HPDE6-E6E7 (cell line): ENCODE measurements at regions not wholly inside any gene's neighbourhood (a gene's known extent, or its start where the extent isn't known, plus 50 kb on each side); places are given as distances from the start of the nearest gene placed in this dataset.
A peak's percentile ranks its signal among the peaks of the same experiment; 100 is the strongest.
"Not testable (repeated sequence)": the region's sequence is repeated elsewhere in the genome, so short reads cannot be mapped to it uniquely, and the experiment has no call there.

Source experiments
- DNase-seq: peaks from one replicate; pipeline ENCODE4 v3.0.0; 2011; ENCODE audit warnings: missing footprints; ENCODE audit errors: extremely low spot score

DNA sequence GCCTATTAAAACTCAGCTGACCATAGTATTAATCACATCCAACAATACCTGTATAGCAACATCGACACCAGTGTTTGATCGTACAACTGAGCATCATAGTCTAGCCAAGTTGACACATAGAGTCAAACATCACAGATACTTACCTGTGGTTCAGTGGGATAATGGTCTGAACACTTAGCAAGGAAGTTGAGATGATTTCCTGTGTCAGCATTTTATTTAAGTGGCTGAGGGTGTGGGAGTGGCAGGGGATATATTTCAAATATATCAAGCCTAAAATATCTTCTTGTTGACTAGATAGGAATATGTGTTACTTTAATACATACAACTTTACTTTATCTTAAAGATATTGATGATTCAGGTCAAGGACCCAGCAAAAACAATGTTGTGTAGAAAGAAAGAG is 1038.6 kb downstream of the TSN start:
- DNase-seq: no peak

DNA sequence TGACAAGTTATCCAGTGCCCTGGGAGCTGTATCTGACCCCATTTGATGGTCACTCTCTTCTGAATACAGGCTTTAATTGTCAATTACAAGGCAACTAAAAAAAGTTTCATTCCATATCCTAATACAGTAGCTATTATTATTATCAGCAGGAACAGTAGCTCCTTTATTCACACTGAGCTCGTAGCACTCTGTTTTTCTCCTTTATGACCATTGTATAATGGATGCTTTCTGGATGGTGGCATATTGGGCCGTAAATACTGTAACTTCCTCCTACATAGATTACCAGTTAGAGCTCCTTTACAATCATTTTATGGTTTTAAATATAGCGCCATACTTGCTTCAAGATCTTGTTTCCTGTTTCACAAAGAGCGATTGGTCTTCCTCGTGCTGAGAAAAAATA is 1040.3 kb downstream of the TSN start:
- DNase-seq: no peak

DNA sequence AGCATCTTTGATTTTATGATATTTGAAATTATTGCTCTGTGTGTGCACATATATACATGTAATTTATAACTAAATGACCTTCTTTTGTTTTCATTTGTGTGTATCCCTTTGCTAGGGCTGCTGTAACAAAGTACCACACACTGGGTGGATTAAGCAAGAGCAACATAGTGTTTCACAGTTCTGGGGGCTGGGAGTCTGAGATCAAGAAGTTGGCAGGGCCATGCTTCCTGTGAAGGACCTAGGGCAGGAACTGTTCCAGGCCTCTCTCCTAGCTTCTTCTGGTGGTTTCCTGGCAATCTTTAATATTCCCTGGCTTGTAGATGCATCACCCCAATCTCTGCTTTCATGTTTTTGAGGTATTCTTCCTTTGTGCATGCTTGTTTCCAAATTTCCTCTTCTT is 1043.9 kb downstream of the TSN start:
- DNase-seq: no peak

DNA sequence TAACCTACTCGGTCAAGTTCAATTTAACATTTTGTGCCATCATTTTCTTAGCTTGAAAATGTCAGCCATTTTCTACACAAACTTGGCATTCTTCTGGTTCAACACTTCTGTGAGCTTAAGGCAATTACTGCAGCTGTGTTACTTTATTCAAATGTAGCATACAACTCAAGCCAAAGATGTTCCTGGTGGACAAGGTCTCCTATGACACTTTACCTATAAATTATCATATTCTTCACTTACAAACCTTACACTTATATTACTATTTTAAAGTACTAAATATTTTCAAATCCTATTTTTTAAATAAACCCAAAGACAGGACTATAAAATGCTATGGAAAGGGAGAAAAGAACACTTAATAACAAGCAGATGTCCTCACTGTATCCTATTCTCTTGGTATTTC is 1045.3 kb downstream of the TSN start:
- no peak for DNase-seq

DNA sequence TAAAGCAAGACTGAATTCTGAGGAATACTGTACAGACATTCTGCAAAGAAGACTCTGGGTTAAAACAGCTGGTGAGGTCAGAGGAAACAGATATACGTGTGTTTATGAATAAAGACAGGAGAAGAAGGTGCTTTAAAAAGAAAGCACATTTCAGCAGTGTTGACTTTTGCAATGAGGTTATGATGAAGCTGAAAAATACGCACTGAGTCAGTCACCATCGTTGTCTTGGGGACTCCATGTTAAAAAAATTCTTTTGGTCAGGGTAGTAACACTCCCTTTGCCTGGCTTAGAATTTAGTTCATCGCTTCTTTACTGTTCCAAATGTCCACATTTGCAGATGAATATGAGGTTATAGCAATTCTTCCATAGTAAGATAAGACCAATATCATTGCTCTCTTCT is 1049.0 kb downstream of the TSN start:
- no peak for DNase-seq

DNA sequence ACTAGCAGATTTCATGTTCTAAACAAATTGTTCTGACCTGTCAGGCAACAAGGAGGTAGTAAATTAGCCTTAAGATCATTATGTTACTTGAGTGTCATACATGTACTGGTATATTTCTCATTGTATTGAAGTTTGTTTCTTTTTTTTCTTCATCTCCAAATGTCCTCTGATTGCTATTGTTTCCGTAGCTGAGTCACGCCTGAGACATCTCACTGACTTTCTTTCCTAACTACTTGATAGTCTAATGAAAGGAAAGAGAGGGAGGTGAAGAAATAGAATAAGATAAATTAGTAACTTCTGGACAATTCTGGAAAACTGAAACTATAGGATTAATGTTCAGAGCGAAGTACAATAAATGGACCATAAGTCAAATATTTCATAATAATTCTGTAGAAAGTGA is 1049.9 kb downstream of the TSN start:
- DNase-seq: peak; percentile 13

DNA sequence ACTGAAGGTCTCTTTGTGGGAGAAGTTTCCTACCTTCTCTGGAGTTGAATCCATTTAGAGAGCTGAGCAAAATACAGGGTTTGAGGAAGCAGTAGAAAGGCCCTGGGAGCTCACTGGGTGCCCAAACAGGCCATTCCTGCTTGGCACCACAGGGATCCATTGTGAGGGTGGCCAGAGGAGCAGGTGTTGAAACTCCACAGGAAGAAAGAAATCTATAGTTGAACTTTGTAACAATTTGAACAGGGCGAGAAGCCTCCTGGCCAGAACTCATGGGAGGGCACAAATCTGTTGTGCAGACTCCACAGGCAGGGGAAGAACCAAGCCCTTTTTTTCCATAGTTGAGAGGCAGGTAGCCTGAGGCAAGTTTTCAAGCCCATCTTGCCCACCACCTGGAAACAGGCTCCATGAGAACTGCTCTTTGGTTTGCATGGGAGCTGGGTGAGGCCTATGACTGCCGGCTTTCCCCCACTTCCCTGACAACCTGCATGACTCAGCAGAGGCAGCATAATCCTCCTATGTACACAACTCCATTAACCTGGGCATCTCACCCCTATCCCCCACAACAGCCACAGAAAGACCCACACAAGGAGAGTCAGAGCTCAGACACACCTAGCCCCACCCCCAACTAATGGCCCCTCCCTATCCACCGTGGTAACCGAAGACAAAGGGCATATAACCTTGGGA is 1053.0 kb downstream of the TSN start:
- DNase-seq: no peak

DNA sequence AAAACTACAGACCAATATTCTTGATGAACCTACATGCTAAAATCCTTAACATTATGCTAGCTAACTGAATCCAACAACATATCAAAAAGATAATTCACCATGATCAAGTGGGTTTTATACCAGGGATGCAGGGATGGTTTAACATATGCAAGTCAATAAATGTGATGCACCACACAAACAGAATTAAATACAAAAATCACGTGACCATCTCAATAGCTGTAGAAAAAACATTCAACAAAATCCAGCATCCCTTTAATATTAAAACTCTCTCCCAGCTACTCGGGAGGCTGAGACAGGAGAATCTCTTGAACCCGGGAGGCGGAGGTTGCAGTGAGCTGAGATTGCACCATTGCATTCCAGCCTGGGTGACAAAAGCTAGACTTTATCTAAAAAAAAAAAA is 1056.8 kb downstream of the TSN start:
- DNase-seq: not testable (repeated sequence)

DNA sequence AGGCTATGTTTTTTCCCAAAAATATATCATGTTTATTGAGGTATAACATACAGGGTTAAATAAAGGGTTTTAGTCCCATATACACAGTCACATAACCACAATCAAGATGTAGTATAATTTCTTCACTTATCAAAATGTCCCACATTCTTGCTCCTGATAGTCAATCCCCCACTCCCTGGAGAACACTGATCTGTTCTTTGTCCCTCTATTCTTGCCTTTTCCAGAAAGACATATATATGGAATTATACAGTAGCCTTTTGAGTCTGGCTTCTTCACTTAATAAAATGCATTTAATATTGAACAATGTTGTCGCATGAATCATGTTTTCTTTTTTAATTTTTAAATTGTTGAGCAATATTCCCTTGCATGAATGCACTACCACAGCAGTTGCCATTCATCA is 1059.7 kb downstream of the TSN start:
- no peak for DNase-seq

DNA sequence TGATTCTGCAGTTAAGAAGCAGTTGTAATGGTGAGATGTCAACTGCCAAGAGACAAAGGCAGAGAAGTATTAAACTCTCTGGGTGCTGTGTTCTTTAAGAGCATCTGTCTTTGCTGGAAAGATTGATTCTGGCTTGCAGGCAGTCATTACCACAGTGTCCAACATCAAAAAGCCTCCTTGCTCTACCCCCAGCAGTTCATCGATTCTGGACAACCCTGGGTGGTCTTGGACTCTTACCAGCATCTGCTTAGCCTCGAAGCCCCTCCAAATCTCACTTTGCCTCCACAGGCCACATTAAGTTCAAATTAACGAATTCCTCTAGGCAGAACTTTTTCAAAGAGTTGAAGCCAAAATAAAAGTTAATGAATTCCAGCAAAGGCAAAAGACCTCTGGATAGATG is 1061.4 kb downstream of the TSN start:
- DNase-seq: no peak

DNA sequence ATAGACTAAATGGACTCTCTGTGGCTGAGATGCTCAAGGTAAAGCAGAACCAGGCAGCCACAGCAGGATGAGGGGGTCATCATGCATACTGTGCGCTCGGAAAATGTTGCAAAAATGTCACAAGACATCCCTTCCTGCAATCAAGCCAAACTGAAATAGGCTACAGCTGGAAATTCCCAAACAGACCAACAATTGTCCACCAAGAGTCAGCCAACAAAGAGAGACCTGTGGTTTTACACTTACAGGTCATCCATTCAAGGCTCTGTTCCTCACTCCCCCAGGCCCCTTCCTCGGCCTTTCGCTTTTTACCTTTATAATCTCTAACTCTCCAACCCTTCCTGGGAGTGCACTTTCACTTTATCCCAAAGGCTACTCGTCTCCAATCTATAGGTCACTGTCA is 1066.9 kb downstream of the TSN start:
- no peak for DNase-seq

DNA sequence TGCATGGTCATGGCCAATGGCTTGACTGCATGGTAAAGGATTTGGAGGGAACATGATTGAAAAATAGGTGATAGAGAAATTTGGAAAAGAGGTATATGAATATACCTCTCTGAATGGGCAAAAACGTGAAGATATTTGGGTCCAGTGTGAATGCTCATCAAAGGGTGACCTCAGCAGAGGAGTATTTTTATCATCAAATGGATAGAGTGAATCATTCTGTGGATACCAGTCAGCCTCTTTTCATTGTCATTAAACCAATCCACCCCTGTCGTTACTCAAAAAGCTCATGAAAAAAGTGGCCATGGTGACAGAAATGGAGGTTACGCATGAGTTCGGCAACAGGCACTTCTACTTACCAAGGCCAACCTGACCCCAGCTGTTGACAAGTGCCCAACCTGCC is 1074.7 kb downstream of the TSN start:
- no peak for DNase-seq

DNA sequence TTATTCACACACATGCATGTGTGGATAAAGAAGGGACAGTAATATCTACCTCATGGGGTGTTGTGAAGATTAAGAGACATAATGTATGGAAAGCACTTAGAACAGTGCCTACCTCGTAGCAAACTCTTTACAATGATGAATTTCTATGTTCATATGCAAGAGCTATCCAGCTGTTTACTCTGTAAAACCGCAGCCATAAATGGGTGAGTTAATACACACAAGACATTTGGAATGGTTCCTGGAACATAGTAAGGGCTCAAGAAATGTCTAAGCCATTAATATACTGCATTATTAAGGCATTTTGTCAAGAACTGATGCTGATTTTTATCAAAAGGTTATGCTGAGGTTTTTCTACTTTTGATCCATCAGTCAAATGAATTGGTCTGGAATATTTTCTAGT is 1076.2 kb downstream of the TSN start:
- DNase-seq: no peak

DNA sequence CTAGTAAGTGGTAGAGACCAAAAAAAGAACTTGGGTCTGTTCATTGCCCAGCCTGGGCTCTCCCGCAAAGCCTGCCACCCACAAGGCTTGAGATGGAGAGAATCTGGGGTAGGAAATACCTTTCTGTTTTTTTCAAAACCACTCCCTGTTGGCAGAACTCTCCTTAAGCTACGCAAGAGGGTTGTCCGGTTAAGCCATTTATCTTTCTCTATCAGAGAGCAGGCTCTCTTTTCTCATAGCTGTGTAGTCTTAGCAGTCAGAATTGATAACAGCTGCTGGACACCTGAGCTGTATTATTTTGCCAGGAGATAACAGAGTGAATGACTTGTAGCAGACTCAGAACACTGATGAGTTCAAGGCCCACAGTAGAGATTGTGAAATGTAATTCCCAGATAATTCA is 1088.1 kb downstream of the TSN start:
- no peak for DNase-seq

DNA sequence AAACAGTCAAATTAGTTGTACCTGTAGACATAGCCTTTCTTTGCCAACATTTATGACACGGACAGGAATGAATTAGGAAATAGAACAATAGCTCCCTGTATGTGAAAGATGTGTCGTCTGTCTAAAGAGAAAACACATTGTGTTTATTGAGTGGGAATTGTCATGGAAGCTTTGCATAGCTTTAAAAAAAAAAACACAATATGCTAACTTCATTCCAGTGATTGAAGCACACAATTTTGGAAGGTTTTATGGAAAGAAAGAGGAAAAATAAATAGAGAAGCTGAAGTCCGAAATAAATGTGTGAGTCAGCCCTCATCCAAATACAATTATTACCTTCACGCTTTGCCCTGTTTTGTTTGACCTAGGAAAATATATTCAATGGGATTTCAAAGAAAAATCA is 1095.7 kb downstream of the TSN start:
- DNase-seq: no peak

DNA sequence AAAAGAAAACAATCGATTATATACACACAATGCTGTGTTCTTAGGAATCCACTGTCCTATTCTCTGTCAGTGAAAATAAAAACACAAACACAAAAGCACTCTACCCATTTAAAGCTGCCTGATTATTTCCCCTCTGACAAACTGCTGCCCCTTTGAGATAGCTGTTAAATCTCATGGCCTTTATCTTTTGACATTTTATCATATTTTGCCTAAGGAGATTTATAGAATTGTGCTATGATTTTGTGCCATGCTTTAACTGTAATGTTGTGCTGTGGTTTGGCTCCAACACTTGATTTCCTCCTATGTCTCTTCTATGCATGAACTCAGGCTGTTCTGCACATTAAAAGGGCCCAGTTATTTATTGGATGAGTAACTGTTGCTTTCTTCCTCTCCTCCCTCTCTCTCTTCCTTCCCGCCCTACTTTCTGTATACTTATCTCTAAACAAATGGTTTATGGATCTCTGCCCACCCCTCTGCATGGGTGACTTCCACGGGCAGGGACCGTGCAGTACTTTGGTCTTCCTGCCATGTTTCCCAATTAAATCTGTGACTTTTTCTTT is 1096.6 kb downstream of the TSN start:
- DNase-seq: no peak

DNA sequence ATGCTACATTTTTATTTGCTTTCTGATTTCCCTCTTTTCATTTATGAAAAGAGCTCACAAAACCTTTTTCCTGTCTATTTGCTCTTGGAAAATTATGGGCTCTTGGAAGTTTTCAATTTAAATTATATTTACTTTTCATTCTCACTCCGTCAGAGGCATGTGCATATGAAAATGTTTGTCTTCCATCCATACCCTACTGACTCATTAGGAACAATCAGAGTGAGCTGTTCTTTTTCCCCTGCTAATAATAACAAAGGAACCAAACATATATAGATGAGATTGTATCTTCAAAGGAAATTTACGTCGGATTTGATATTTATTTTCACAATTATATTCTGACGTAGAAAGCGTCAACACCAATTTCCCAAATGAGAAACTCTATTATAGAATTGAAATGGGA is 1101.2 kb downstream of the TSN start:
- no peak for DNase-seq

DNA sequence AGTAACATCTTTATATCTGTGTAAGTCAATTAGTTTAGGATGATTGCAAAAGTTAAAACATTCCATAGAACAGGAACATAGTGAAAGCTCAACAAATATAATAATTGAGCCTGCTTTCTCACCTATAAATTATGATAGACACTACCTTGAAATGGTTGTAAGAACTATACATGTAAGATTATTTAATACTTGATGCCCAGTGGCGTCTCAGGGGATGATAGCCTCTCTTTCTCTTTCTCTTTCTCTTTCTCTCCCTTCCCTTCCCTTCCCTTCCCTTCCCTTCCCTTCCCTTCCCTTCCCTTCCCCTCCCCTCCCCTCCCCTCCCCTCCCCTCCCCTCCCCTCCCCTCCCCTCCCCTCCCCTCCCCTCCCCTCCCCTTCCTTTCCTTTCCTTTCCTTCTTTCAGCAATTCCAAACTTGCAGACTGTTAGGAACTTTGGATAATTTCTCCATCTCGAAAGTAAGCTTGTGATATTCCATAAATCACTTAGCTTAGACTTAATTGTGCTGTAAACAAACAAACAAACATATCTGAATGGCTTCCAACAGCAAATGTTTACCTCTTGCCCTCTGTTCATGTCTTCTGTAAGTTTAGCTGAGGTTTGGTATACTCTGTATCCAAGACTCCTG is 1102.7 kb downstream of the TSN start:
- DNase-seq: no peak

DNA sequence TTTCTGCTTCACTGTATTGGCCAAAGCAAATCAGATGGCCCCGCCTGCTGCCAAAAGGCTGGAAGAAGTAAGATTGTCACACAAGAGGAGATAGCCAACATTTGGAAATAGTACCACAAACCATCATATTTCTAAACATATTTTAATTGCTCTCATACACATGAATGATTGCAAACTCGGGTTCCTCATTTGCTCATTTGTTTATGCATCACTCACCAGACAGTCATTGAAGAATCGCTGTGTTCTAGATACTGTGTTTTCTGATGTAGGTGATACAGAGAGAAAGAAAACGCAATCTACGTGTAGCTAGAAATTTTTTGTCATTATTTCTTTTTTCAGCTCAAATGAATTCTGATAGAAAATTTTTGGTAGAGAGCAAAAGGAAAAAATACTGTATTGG is 1103.4 kb downstream of the TSN start:
- DNase-seq: no peak

DNA sequence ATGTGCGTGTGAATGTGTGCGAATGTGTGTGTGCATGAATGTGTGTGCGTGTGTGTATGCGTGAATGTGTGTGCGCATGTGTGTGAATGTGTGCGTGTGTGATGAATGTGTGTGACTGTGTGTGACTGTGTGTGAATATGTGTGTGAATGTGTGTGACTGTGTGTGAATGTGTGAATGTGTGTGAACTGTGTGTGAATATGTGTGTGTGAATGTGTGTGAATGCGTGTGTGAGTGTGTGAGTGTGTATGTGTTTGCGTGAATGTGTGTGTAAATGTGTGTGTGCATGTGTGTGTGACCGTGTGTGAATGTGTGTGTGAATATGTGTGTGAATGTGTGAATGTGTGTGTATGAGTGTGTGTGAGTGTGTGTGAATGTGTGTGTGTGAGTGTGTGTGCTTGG is 1103.8 kb downstream of the TSN start:
- no peak for DNase-seq

DNA sequence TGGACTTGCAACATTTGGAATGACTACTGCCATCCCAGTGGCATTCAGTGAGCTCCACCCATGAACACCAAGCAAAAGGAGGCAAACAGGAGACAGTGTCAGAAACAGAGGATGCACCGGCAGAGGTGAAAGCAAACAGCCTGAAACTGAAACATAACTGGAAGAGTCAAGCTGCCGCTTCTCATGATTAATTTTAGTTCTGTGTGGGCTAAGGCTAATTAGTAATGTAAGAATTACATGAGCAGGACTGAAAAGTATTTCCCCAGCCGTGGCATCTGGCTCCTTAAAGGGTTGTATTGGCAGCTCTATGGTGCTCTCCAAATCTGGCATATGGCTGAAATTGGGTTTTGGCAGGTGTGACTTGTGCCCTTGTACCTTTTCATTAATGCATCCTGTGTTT is 1108.1 kb downstream of the TSN start:
- no peak for DNase-seq

DNA sequence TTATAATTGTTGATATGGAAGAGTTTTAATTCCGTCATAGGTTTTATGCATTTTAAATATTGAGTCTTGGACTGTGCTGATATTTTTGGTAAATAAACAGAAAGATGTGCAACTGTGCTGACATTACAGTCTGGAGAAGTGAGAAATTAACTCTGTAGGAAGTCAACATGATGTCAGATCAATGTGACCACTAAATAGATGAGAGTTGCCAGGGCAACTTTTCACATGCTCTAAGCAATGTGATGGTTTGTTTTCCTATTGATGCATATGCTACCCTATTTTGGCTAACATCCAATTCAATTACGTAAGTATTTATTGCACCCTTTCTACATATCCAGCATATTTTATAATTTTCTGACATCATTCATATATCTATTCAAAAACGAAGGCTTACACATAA is 1109.3 kb downstream of the TSN start:
- no peak for DNase-seq

DNA sequence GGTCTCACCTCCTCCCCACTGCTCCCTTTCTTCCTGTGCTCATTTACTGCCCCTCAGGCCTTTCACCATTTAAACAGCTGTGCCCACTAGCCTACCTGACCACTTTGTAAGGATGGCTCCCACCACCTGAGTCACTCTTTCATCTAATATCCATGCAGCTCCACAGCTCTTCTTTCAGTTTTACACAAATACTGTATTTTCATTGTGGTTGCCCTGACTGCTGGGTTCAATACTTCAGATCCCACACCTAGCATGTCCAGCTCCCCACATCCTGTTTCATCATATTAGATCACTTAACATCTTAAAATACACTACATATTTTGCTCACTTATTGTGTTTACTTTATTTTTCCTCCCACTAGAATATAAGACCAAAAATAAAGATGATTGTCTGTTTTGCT is 1110.6 kb downstream of the TSN start:
- DNase-seq: no peak

DNA sequence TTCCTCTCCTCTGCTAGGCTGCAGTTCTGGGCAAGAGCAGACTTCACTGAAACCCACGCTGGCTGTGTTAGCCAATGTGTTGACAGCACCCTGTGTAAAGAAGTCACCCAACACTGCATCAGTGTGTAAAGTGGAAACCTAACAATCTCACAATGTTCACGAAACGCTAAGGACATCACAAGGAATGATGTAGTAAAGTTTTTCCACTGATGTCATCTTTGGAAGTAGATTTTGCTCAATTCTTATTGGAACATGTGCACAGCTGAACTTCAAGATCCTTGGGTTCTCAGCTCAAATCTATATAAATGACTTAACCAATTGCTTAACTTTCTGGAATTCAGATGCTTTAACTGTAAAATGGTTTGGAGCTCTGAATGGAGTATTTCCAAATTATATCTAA is 1112.5 kb downstream of the TSN start:
- no peak for DNase-seq
